ENCODE measurements at regions not wholly inside any gene's neighbourhood (a gene's known extent, or its start where the extent isn't known, plus 50 kb on each side); places are given as distances from the start of the nearest gene placed in this dataset.

- no peak for TF ChIP-seq POLR2A (IDR thresholded peaks at IDR 0.05)
- TF ChIP-seq CTCF (IDR thresholded peaks at IDR 0.05) = no peak
These were observed 239.7 kb upstream of the KCNK2 start for GRCh38 chr1:214842856-214843255.

All from heart left ventricle (tissue), 13 donors.